ENCODE measurements at regions not wholly inside any gene's neighbourhood (a gene's known extent, or its start where the extent isn't known, plus 50 kb on each side); places are given as distances from the start of the nearest gene placed in this dataset.
A peak's percentile ranks its signal among the peaks of the same experiment; 100 is the strongest.

- H3K9me3 Mint-ChIP-seq (ENCODE audit: unreplicated experiment), result no peaks in the 10 kb centered on the region
- H3K4me3 Mint-ChIP-seq (ENCODE audit: unreplicated experiment), result peak overlapping the region; percentile 13
- no peak for TF ChIP-seq CTCF (IDR thresholded peaks at IDR 0.05; ENCODE audit: partially characterized antibody, unreplicated experiment)
- peaks cover 1% of the 10 kb centered on the region for H3K27me3 Mint-ChIP-seq (ENCODE audit: unreplicated experiment)
- peak; percentile 59 for DNase-seq
- H3K27ac Mint-ChIP-seq (ENCODE audit: unreplicated experiment), result peak overlapping the region; percentile 67
- no peaks in the 10 kb centered on the region for H3K36me3 Mint-ChIP-seq (ENCODE audit: unreplicated experiment)
- H3K4me1 Mint-ChIP-seq (ENCODE audit: low read depth, unreplicated experiment), result peaks cover 5% of the 10 kb centered on the region
Observed at GRCh38 chr4:188218392-188218791, 79.2 kb downstream of the TRIML1 start.

- Mint-ChIP-seq H3K4me3 (ENCODE audit: unreplicated experiment) (no peak overlapping the region), H3K27ac (ENCODE audit: unreplicated experiment) (no peak overlapping the region), H3K4me1 (ENCODE audit: low read depth, unreplicated experiment) (peaks cover 5% of the 10 kb centered on the region), H3K27me3 (ENCODE audit: unreplicated experiment) (peaks cover 1% of the 10 kb centered on the region), H3K36me3 (ENCODE audit: unreplicated experiment) (no peaks in the 10 kb centered on the region), H3K9me3 (ENCODE audit: unreplicated experiment) (no peaks in the 10 kb centered on the region)
- DNase-seq, result no peak
- no peak for TF ChIP-seq CTCF (IDR thresholded peaks at IDR 0.05; ENCODE audit: partially characterized antibody, unreplicated experiment)
Observed at GRCh38 chr4:188220006-188220405, 80.8 kb downstream of the TRIML1 start.

GRCh38 chr4:188221090-188221489, 81.8 kb downstream of the TRIML1 start:
- peaks cover 5% of the 10 kb centered on the region for H3K4me1 Mint-ChIP-seq (ENCODE audit: low read depth, unreplicated experiment)
- no peak for TF ChIP-seq CTCF (IDR thresholded peaks at IDR 0.05; ENCODE audit: partially characterized antibody, unreplicated experiment)
- no peaks in the 10 kb centered on the region for H3K36me3 Mint-ChIP-seq (ENCODE audit: unreplicated experiment)
- no peak overlapping the region for H3K4me3 Mint-ChIP-seq (ENCODE audit: unreplicated experiment)
- no peak overlapping the region for H3K27ac Mint-ChIP-seq (ENCODE audit: unreplicated experiment)
- DNase-seq, result no peak
- H3K9me3 Mint-ChIP-seq (ENCODE audit: unreplicated experiment), result no peaks in the 10 kb centered on the region
- peaks cover 1% of the 10 kb centered on the region for H3K27me3 Mint-ChIP-seq (ENCODE audit: unreplicated experiment)

- H3K4me1 Mint-ChIP-seq (ENCODE audit: low read depth, unreplicated experiment), result no peaks in the 10 kb centered on the region
- no peak overlapping the region for H3K27ac Mint-ChIP-seq (ENCODE audit: unreplicated experiment)
- no peaks in the 10 kb centered on the region for H3K9me3 Mint-ChIP-seq (ENCODE audit: unreplicated experiment)
- no peaks in the 10 kb centered on the region for H3K36me3 Mint-ChIP-seq (ENCODE audit: unreplicated experiment)
- DNase-seq, result no peak
- no peak overlapping the region for H3K4me3 Mint-ChIP-seq (ENCODE audit: unreplicated experiment)
- no peaks in the 10 kb centered on the region for H3K27me3 Mint-ChIP-seq (ENCODE audit: unreplicated experiment)
- TF ChIP-seq CTCF (IDR thresholded peaks at IDR 0.05; ENCODE audit: partially characterized antibody, unreplicated experiment), result no peak
Observed at GRCh38 chr4:188228279-188228678, 89.0 kb downstream of the TRIML1 start.

GRCh38 chr4:188232428-188232827, 93.2 kb downstream of the TRIML1 start:
- Mint-ChIP-seq H3K27me3 (ENCODE audit: unreplicated experiment) (no peaks in the 10 kb centered on the region), H3K4me1 (ENCODE audit: low read depth, unreplicated experiment) (no peaks in the 10 kb centered on the region), H3K27ac (ENCODE audit: unreplicated experiment) (no peak overlapping the region), H3K4me3 (ENCODE audit: unreplicated experiment) (no peak overlapping the region), H3K36me3 (ENCODE audit: unreplicated experiment) (no peaks in the 10 kb centered on the region), H3K9me3 (ENCODE audit: unreplicated experiment) (no peaks in the 10 kb centered on the region)
- no peak for TF ChIP-seq CTCF (IDR thresholded peaks at IDR 0.05; ENCODE audit: partially characterized antibody, unreplicated experiment)
- no peak for DNase-seq

Measured in glutamatergic neuron (in vitro differentiated cells).